Body of pancreas (tissue), 4 donors: ENCODE measurements at regions not wholly inside any gene's neighbourhood (a gene's known extent, or its start where the extent isn't known, plus 50 kb on each side); places are given as distances from the start of the nearest gene placed in this dataset.

Experiments
- POLR2A ChIP-seq, 3 donors: fragments of 450-650 bp; IDR thresholded peaks; one replicate each; pipeline ENCODE4 v1.6.1; 2016; ENCODE audit warnings: antibody characterized with exemption in 3 of 3, mild to moderate bottlenecking in 2 of 3
- TF ChIP-seq, protein P1 (sequence below), 7 experiments: fragments of 450-650 bp in 4 of 7; fragments of 200-600 bp in 3 of 7; sonication (generic) in 3 of 7; IDR thresholded peaks; one replicate each; pipeline ENCODE4 v1.5.1; 2016 to 2019; ENCODE audit warnings: antibody characterized with exemption in 7 of 7

GRCh38 chr6:115133790-115134189 lies 791.0 kb upstream of the HS3ST5 start:
- TF ChIP-seq, protein P1, sequence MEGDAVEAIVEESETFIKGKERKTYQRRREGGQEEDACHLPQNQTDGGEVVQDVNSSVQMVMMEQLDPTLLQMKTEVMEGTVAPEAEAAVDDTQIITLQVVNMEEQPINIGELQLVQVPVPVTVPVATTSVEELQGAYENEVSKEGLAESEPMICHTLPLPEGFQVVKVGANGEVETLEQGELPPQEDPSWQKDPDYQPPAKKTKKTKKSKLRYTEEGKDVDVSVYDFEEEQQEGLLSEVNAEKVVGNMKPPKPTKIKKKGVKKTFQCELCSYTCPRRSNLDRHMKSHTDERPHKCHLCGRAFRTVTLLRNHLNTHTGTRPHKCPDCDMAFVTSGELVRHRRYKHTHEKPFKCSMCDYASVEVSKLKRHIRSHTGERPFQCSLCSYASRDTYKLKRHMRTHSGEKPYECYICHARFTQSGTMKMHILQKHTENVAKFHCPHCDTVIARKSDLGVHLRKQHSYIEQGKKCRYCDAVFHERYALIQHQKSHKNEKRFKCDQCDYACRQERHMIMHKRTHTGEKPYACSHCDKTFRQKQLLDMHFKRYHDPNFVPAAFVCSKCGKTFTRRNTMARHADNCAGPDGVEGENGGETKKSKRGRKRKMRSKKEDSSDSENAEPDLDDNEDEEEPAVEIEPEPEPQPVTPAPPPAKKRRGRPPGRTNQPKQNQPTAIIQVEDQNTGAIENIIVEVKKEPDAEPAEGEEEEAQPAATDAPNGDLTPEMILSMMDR (IDR thresholded peaks at IDR 0.05): no peak
- TF ChIP-seq POLR2A (IDR thresholded peaks at IDR 0.05): no peak
